ENCODE measurements at regions not wholly inside any gene's neighbourhood (a gene's known extent, or its start where the extent isn't known, plus 50 kb on each side); places are given as distances from the start of the nearest gene placed in this dataset.

- DNase-seq (ENCODE audit: low spot score): no peak
These were observed 138.1 kb upstream of the ALKAL2 start for GRCh38 chr2:425947-426346.

- DNase-seq (ENCODE audit: low spot score): no peak
These were observed 137.4 kb upstream of the ALKAL2 start for GRCh38 chr2:425243-425642.

GRCh38 chr2:424306-425171 is 136.6 kb upstream of the ALKAL2 start:
- no peak for DNase-seq (ENCODE audit: low spot score)

GRCh38 chr2:423479-423878 is 135.6 kb upstream of the ALKAL2 start:
- DNase-seq (ENCODE audit: low spot score): no peak

- DNase-seq (ENCODE audit: low spot score): no peak
These were observed 135.0 kb upstream of the ALKAL2 start for GRCh38 chr2:422676-423435.

- DNase-seq (ENCODE audit: low spot score): no peak
These were observed 133.5 kb upstream of the ALKAL2 start for GRCh38 chr2:421406-421805.

GRCh38 chr2:419687-420317 is 131.9 kb upstream of the ALKAL2 start:
- DNase-seq (ENCODE audit: low spot score): no peak

- no peak for DNase-seq (ENCODE audit: low spot score)
These were observed 129.8 kb upstream of the ALKAL2 start for GRCh38 chr2:417662-418061.

GRCh38 chr2:417006-417405 is 129.1 kb upstream of the ALKAL2 start:
- DNase-seq (ENCODE audit: low spot score): no peak

GRCh38 chr2:415986-416610 is 128.2 kb upstream of the ALKAL2 start:
- DNase-seq (ENCODE audit: low spot score): no peak

GRCh38 chr2:409523-409922 is 121.6 kb upstream of the ALKAL2 start:
- no peak for DNase-seq (ENCODE audit: low spot score)

GRCh38 chr2:407630-408029 is 119.7 kb upstream of the ALKAL2 start:
- no peak for DNase-seq (ENCODE audit: low spot score)

GRCh38 chr2:406876-407275 is 119.0 kb upstream of the ALKAL2 start:
- DNase-seq (ENCODE audit: low spot score): no peak

- no peak for DNase-seq (ENCODE audit: low spot score)
These were observed 118.3 kb upstream of the ALKAL2 start for GRCh38 chr2:406231-406630.

GRCh38 chr2:404581-404980 is 116.7 kb upstream of the ALKAL2 start:
- no peak for DNase-seq (ENCODE audit: low spot score)

- no peak for DNase-seq (ENCODE audit: low spot score)
These were observed 115.8 kb upstream of the ALKAL2 start for GRCh38 chr2:403682-404081.

GRCh38 chr2:402721-403120 is 114.8 kb upstream of the ALKAL2 start:
- DNase-seq (ENCODE audit: low spot score): no peak

- no peak for DNase-seq (ENCODE audit: low spot score)
These were observed 114.3 kb upstream of the ALKAL2 start for GRCh38 chr2:402206-402605.

- no peak for DNase-seq (ENCODE audit: low spot score)
These were observed 113.3 kb upstream of the ALKAL2 start for GRCh38 chr2:401019-401679.

GRCh38 chr2:397926-398325 is 110.0 kb upstream of the ALKAL2 start:
- no peak for DNase-seq (ENCODE audit: low spot score)

- no peak for DNase-seq (ENCODE audit: low spot score)
These were observed 109.6 kb upstream of the ALKAL2 start for GRCh38 chr2:397521-397920.

- no peak for DNase-seq (ENCODE audit: low spot score)
These were observed 109.0 kb upstream of the ALKAL2 start for GRCh38 chr2:396903-397302.

Measured in putamen (tissue), 1 donor.